Psoas muscle (tissue), 7 donors: ENCODE measurements at regions not wholly inside any gene's neighbourhood (a gene's known extent, or its start where the extent isn't known, plus 50 kb on each side); places are given as distances from the start of the nearest gene placed in this dataset.
A peak's percentile ranks its signal among the peaks of the same experiment; 100 is the strongest.
"Not testable (repeated sequence)": the region's sequence is repeated elsewhere in the genome, so short reads cannot be mapped to it uniquely, and the experiment has no call there.

Experiments
- ATAC-seq, 4 donors: fragments of 200-7000 bp; cut with Tn5 transposase; one replicate each; pipeline ENCODE4 v1.9.1; 2020; ENCODE audit warnings: moderate library complexity in 3 of 4, mild to moderate bottlenecking in 2 of 4
- DNase-seq, 2 donors: peaks; one replicate each; pipeline ENCODE4 v3.0.0-alpha.2; 2020
- H3K27ac ChIP-seq: fragments of 200-600 bp; one replicate; pipeline ENCODE4 v1.8.0; 2022
- H3K27me3 ChIP-seq, 3 donors: fragments of 200-600 bp in 1 of 3; one replicate each; pipeline versions ENCODE4 v1.6.1 to v1.8.0; 2013 to 2022; ENCODE audit warnings: low read length in 2 of 3, mild to moderate bottlenecking in 2 of 3, moderate library complexity in 1 of 3; ENCODE audit not compliant: insufficient read depth in 3 of 3
- H3K36me3 ChIP-seq, 2 donors: fragments of 200-600 bp in 1 of 2; one replicate each; pipeline versions ENCODE4 v1.6.1 to v1.8.0; 2013 to 2022; ENCODE audit warnings: low read depth in 1 of 2, mild to moderate bottlenecking in 1 of 2, moderate library complexity in 1 of 2; ENCODE audit not compliant: insufficient read depth in 1 of 2
- H3K4me1 ChIP-seq: fragments of 200-600 bp; one replicate; pipeline ENCODE4 v1.8.0; 2022
- H3K4me3 ChIP-seq: fragments of 200-600 bp; one replicate; pipeline ENCODE4 v1.8.0; 2022; ENCODE audit warnings: mild to moderate bottlenecking
- H3K9me3 ChIP-seq: fragments of 200-600 bp; one replicate; pipeline ENCODE4 v1.8.0; 2022
- WGBS, 3 donors: extraction: QIAGEN DNeasy Blood & Tissue Kit; methylation state at CpG; one replicate each; pipeline versions ENCODE4 v1.1.6 to v1.1.7; 2013; 5-methylcytosine and 5-hydroxymethylcytosine counted together
- intact Hi-C, 2 donors: fragments of 100-400 bp; cut with DNase I; formaldehyde crosslinking; loops; one replicate each; pipeline versions ENCODE4 v1.11.0 to v1.14.2; 2022
- TF ChIP-seq, protein P1 (sequence below): fragments of 200-600 bp; IDR thresholded peaks from one replicate; pipeline ENCODE4 v1.8.0; 2022; ENCODE audit warnings: antibody characterized with exemption
- donor health status: healthy with polysubstance abuse.
- donor health status: DM: no; HTN: no; CAD: no; lungs with moderate emphysema.
- donor health status: Bipolar disorder and iron deficiency.
- donor health status: healthy.
- donor health status: DM: yes; HTN: yes; CAD: no.
- donor health status: DM: no; HTN: no; CAD: no.
- donor health status: DM: yes; HTN: yes; CAD: no.

DNA sequence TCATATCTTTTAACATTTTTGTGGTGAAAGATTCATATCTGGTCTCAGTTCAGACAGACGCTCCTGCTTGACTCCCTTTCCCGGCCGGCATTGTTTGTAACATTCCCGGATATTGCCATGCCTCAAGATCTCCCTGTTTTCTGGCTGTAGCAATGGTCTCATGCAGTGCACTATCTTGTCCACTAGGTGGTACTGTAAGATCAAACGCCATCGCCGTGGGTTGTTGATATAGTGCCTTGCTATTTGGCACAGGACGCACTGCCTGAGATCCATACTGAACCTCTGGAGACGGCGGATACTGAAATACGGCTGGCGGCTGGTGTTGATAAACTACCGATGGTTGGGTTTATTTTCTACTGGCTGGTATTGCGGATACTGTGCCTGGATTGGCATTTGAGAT, 218.6 kb downstream of the ADRA2C start:
- not testable (repeated sequence) for H3K27ac ChIP-seq, H3K9me3 ChIP-seq, H3K27me3 ChIP-seq, H3K4me3 ChIP-seq, H3K36me3 ChIP-seq, ATAC-seq, DNase-seq, H3K4me1 ChIP-seq
- intact Hi-C loops, result loop anchor here in 1 of 2 donors (5.0 kb wide), 1 partner anchor 123 kb away; no protein-coding TSS in a partner anchor
- TF ChIP-seq, protein P1, sequence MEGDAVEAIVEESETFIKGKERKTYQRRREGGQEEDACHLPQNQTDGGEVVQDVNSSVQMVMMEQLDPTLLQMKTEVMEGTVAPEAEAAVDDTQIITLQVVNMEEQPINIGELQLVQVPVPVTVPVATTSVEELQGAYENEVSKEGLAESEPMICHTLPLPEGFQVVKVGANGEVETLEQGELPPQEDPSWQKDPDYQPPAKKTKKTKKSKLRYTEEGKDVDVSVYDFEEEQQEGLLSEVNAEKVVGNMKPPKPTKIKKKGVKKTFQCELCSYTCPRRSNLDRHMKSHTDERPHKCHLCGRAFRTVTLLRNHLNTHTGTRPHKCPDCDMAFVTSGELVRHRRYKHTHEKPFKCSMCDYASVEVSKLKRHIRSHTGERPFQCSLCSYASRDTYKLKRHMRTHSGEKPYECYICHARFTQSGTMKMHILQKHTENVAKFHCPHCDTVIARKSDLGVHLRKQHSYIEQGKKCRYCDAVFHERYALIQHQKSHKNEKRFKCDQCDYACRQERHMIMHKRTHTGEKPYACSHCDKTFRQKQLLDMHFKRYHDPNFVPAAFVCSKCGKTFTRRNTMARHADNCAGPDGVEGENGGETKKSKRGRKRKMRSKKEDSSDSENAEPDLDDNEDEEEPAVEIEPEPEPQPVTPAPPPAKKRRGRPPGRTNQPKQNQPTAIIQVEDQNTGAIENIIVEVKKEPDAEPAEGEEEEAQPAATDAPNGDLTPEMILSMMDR, result peak; percentile 48
- 1 to 3% (median 2%) methylated on average over 11 to 13 of the region's 14 CpGs for whole genome bisulfite sequencing, 3 donors

DNA sequence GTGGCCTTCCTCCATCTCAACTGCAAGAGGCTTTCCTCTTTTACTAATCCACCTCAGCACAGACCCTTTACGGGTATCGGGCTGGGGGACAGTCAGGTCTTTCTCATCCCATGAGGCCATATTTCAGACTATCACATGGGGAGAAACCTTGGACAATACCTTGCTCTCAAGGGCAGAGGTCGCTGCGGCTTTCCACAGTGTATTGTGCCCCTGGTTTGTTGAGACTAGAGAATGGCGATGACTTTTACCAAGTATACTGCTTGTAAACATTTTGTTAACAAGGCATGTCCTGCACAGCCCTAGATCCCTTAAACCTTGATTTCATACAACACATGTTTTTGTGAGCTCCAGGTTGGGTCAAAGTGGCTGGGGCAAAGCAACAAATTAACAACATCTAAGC, 220.2 kb downstream of the ADRA2C start:
- not testable (repeated sequence) for H3K27me3 ChIP-seq, DNase-seq, H3K4me3 ChIP-seq, H3K27ac ChIP-seq, H3K9me3 ChIP-seq, H3K36me3 ChIP-seq, ATAC-seq, H3K4me1 ChIP-seq
- 74 to 86% (median 76%) methylated on average over 5 of the region's 5 CpGs for WGBS, 3 donors
- intact Hi-C loops, result loop anchor here in 1 of 2 donors (5.0 kb wide), 1 partner anchor 121 kb away; no protein-coding TSS in a partner anchor

DNA sequence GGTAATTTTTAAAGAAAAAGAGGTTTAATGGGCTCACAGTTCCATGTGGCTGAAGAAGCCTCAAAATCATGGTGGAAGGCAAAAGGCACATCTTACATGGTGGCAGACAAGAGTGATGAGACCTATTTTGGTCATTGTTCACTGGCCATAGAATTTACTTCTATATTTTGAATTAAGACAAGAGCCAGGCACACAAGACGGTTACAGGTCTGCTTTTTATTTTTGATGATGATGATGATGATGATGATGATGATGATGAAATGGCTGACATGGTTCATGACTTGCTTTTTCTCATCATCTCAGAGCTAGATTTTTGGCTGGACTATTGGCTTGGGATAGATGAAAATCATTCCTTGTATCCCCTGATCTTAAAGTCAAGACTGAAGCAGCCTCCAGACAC, 229.3 kb downstream of the OTOP1 start:
- H3K27me3 ChIP-seq, H3K9me3 ChIP-seq, H3K27ac ChIP-seq, intact Hi-C loops, H3K4me1 ChIP-seq, ATAC-seq, H3K36me3 ChIP-seq, DNase-seq, H3K4me3 ChIP-seq: not testable (repeated sequence)
- 85 to 96% (median 92%) methylated on average over 1 of the region's 1 CpG for WGBS, 3 donors

DNA sequence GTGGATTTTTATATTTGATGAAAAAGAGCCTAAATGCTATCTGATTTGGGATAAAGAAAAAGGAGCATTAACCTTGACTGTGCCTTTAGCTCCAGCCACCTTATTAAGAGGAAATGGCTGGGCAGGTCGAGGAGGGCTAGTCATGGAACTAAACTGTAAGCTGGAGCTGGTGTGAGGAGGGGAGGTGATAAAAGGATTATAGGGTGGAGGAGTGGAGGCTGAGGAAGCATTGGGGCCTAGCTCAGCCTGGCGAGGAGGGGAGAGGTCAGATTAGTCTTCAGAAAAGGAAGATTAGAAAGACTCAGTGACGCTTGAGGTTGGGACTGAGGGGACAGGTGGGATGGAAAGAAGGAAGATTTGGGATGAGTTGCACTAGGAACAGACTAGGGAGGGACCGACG, 222.7 kb downstream of the OTOP1 start:
- H3K4me3 ChIP-seq, H3K27ac ChIP-seq, DNase-seq, H3K9me3 ChIP-seq, ATAC-seq, intact Hi-C loops, H3K27me3 ChIP-seq, H3K4me1 ChIP-seq, H3K36me3 ChIP-seq: not testable (repeated sequence)
- WGBS, 3 donors, result 73 to 78% (median 73%) methylated on average over 5 of the region's 5 CpGs

DNA sequence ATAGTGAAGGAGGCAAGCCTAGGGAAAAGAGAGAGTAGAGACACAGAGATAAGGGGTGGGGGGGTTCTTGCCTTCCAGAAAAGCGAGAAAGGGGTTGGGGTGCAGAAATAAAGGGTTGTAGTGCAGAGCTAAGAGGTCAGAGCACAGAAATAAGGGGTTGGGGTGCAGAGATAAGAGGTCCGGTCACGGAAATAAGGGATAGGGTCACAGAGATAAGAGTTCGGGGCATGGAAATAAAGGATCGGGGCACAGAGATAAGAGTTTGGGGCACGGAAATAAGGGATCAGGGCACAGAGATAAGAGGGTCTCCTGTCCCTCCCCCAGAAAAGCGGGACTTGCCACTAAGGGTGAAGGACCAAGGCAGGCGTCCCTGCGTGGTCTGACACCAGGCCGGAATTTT, 222.0 kb downstream of the OTOP1 start:
- ATAC-seq, intact Hi-C loops: not testable (repeated sequence)

DNA sequence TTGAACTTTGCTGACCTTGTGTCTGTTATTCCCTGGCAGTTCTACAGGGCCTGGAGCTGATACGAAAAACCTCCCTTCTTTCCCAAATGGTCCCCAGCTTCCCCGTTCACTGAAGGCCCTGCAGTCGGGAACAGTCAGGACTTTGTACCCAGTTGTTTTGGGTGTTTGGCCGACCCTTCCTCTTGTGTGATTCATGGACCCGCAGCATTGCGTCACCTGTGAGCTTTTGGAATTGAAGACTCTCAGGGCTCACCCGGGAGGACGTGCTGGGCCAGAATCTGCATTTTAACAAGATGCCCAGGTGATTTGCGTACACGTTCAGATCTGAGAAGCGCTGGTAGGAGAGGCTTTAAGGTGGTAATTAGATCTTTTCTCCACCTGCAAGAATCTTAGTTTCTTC, 220.4 kb downstream of the OTOP1 start:
- DNase-seq, ATAC-seq, H3K36me3 ChIP-seq, H3K4me1 ChIP-seq, H3K27ac ChIP-seq, intact Hi-C loops, H3K9me3 ChIP-seq, H3K27me3 ChIP-seq, H3K4me3 ChIP-seq: not testable (repeated sequence)
- WGBS, 3 donors, result 60 to 69% (median 60%) methylated on average over 10 to 11 of the region's 11 CpGs

More for the DNA sequence above, 222.0 kb downstream of the OTOP1 start:
- DNase-seq, H3K27me3 ChIP-seq, H3K4me3 ChIP-seq, H3K36me3 ChIP-seq, H3K27ac ChIP-seq, H3K4me1 ChIP-seq, H3K9me3 ChIP-seq: not testable (repeated sequence)
- WGBS, 3 donors, result 87 to 90% (median 89%) methylated on average over 10 of the region's 10 CpGs

DNA sequence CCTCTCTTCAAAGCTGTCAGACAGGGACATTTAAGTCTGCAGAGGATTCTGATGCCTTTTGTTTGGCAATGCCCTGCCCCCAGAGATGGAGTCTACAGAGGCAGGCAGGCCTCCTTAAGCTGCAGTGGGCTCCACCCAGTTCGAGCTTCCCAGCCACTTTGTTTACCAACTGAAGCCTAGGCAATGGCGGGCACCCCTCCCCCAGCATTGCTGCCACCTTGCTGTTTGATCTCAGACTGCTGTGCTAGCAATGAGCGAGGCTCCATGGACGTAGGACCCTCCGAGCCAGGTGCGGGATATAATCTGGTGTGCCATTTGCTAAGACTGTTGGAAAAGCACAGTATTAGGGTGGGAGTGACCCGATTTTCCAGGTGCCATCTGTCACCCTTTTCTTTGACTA, 207.7 kb downstream of the OTOP1 start:
- H3K4me1 ChIP-seq, intact Hi-C loops, H3K9me3 ChIP-seq, DNase-seq, H3K27ac ChIP-seq, H3K36me3 ChIP-seq, H3K27me3 ChIP-seq, H3K4me3 ChIP-seq, ATAC-seq: not testable (repeated sequence)
- WGBS, 3 donors, result 65 to 70% (median 68%) methylated on average over 7 of the region's 7 CpGs

DNA sequence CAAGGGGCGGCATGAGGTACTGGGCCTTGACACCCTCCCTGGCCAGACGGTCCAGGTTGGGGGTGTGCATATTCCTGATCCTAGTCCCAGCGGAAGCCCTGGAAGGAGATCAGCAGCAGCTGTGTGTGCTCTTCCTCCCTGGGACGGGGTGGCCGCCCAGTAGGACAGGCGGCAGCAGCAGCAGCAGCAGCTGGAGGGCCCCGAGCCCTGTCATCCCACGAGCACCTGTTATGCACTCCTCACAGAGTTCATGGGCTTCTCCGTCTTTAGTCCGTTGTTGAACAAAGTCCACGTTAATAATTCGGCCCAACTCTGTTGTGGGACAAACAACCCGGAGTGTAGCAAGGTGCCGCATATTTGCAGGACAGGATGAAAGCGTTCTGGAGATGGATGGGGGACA, 205.6 kb downstream of the OTOP1 start:
- 15 to 45% (median 35%) methylated on average over 4 to 6 of the region's 15 CpGs for WGBS, 3 donors
- ATAC-seq, result not testable (repeated sequence)

DNA sequence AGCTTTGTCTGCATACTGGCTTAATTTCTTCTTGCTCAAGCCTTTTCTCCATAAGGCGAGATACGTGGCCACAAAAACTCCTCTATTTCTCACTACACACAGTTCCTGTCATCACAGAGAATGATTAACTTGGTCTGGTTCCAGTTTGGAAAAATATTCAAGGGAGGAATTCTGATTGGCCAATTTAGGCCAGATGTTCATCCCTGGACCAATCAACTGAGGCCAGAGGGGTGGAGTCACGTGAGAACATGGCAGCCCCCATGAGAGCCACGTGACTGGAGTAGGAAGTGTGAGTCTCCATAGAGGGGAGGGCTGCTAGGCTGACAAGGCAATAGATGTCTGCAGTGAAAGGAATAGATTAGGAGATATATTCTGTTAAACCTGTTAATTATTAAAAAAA, 200.0 kb downstream of the OTOP1 start:
- H3K9me3 ChIP-seq, result not testable (repeated sequence)

More for the DNA sequence above, 205.6 kb downstream of the OTOP1 start:
- DNase-seq, intact Hi-C loops, H3K4me1 ChIP-seq, H3K36me3 ChIP-seq, H3K9me3 ChIP-seq, H3K27me3 ChIP-seq, H3K27ac ChIP-seq, H3K4me3 ChIP-seq: not testable (repeated sequence)

DNA sequence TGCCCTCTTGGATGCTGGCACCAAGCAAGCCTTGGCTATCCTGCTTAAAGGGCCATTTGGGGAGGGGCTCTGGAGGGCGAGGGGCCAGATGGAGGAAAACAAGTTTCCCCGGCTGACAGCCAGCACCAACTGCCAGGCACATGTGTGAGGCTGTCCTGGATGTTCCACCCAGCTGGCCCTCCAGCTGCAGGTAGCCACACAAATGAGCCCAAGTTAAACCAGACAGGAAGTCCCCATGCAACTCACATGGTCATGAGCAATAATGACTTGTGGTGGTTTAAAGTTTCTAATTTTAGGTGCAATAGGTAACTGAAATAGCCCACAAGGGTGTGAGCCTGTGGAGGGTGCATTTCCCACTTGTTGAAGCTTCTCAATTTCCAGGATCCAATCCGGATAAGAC, 198.0 kb downstream of the OTOP1 start:
- H3K27me3 ChIP-seq, H3K4me3 ChIP-seq, H3K9me3 ChIP-seq, H3K36me3 ChIP-seq, H3K4me1 ChIP-seq, DNase-seq, ATAC-seq, intact Hi-C loops, H3K27ac ChIP-seq: not testable (repeated sequence)
- 46 to 64% (median 59%) methylated on average over 3 of the region's 3 CpGs for WGBS, 3 donors

More for the DNA sequence above, 200.0 kb downstream of the OTOP1 start:
- H3K27me3 ChIP-seq, ATAC-seq, H3K4me1 ChIP-seq, intact Hi-C loops, H3K36me3 ChIP-seq, DNase-seq, H3K27ac ChIP-seq, H3K4me3 ChIP-seq: not testable (repeated sequence)
- 74 to 77% (median 76%) methylated on average over 4 of the region's 4 CpGs for WGBS, 3 donors

DNA sequence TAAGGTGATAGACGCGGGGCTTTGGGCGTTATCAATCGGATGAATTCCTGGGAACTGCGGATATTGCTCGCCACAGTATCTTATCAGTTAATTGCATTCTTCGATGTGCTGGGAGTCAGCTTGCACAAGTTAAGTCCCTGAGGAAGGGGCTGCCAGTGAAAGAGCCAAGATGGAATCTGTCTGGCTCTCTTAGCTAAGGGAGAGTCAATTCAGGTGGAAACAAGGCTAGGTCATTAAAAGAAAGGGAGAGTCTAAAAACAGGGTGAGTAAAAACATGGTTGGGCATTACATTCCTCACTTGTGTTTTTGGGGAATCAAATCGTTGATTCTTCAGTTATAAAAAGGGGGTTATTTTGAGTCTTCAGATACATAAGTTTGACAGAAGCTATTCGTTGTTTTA, 196.2 kb downstream of the OTOP1 start:
- H3K27me3 ChIP-seq, H3K9me3 ChIP-seq, H3K4me3 ChIP-seq, H3K27ac ChIP-seq, H3K4me1 ChIP-seq, H3K36me3 ChIP-seq, ATAC-seq, intact Hi-C loops, DNase-seq: not testable (repeated sequence)
- 71 to 83% (median 78%) methylated on average over 9 of the region's 9 CpGs for WGBS, 3 donors
